ENCODE measurements at regions not wholly inside any gene's neighbourhood (a gene's known extent, or its start where the extent isn't known, plus 50 kb on each side); places are given as distances from the start of the nearest gene placed in this dataset.

- BruUV-seq (replicated peaks): no TSS peak
- no peak for TF ChIP-seq CBX3 (IDR thresholded peaks at IDR 0.05; ENCODE audit: low read depth)
- no peak for TF ChIP-seq CEBPB (IDR thresholded peaks at IDR 0.05; ENCODE audit: low read depth)
- no peak for TF ChIP-seq EGR1 (IDR thresholded peaks at IDR 0.05; ENCODE audit: low read depth)
- no peak for TF ChIP-seq MAX (IDR thresholded peaks at IDR 0.05)
- no peak for TF ChIP-seq ELF1 (IDR thresholded peaks at IDR 0.05; ENCODE audit: borderline replicate concordance, low read depth)
- no peak for TF ChIP-seq POLR2A (IDR thresholded peaks at IDR 0.05; ENCODE audit: borderline replicate concordance, extremely low read depth, insufficient read depth, insufficient read length)
- TF ChIP-seq, protein P1, sequence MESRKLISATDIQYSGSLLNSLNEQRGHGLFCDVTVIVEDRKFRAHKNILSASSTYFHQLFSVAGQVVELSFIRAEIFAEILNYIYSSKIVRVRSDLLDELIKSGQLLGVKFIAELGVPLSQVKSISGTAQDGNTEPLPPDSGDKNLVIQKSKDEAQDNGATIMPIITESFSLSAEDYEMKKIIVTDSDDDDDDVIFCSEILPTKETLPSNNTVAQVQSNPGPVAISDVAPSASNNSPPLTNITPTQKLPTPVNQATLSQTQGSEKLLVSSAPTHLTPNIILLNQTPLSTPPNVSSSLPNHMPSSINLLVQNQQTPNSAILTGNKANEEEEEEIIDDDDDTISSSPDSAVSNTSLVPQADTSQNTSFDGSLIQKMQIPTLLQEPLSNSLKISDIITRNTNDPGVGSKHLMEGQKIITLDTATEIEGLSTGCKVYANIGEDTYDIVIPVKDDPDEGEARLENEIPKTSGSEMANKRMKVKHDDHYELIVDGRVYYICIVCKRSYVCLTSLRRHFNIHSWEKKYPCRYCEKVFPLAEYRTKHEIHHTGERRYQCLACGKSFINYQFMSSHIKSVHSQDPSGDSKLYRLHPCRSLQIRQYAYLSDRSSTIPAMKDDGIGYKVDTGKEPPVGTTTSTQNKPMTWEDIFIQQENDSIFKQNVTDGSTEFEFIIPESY (IDR thresholded peaks at IDR 0.05; ENCODE audit: extremely low read depth, insufficient replicate concordance, low read length): no peak
- TF ChIP-seq ZNF274 (IDR thresholded peaks at IDR 0.05; ENCODE audit: low read depth, low read length): no peak
- TF ChIP-seq POLR2AphosphoS5 (IDR thresholded peaks at IDR 0.05; ENCODE audit: low read depth, low read length): no peak
- TF ChIP-seq SRF (IDR thresholded peaks at IDR 0.05; ENCODE audit: low read depth): no peak
Measured at GRCh38 chr16:5367951-5368350, 270.4 kb upstream of the EEF2KMT start.

More at GRCh38 chr16:5367951-5368350, 270.4 kb upstream of the EEF2KMT start:
- no peaks in the 10 kb centered on the region for H3K36me3 ChIP-seq (ENCODE audit: control insufficient read depth in 1 of 2, insufficient read depth in 2 of 2, low read length in 2 of 2)
- no peak overlapping the region for H3K4me3 ChIP-seq (replicated peaks in 1 of 2; ENCODE audit: low read depth in 1 of 2, low read length in 2 of 2)
- CTCF ChIA-PET: no interaction called here
- H3K9ac ChIP-seq (ENCODE audit: low read length): no peak overlapping the region
- H3K9me3 ChIP-seq (ENCODE audit: control insufficient read depth in 1 of 2, insufficient read depth in 1 of 2, low read depth in 1 of 2, low read length in 2 of 2): no peaks in the 10 kb centered on the region
- no peaks in the 10 kb centered on the region for H3K4me1 ChIP-seq (ENCODE audit: control insufficient read depth in 1 of 2, insufficient read depth in 2 of 2, low read length in 2 of 2)
- no peaks in the 10 kb centered on the region for H3K79me2 ChIP-seq (ENCODE audit: insufficient read depth, low read length)
- peaks cover 28% of the 10 kb centered on the region for H3K27me3 ChIP-seq (ENCODE audit: insufficient read depth, low read length)
- no peaks in the 10 kb centered on the region for H4K20me1 ChIP-seq (ENCODE audit: insufficient read depth)
- ATAC-seq: no peak
- H3K9me2 ChIP-seq (ENCODE audit: insufficient read depth): no peaks in the 10 kb centered on the region
- RAD21 ChIA-PET (ENCODE audit: low non-redundant PET in 1 of 2, low total read pairs in 2 of 2, uncharacterized antibody in 2 of 2, unreplicated experiment in 2 of 2): no interaction called here
- intact Hi-C loops (cut with micrococcal nuclease): no loop called here
- no peak overlapping the region for H3K4me2 ChIP-seq (ENCODE audit: low read length)
- H2AFZ ChIP-seq (ENCODE audit: low read depth, low read length, poor library complexity, severe bottlenecking): no peak overlapping the region
- DNase-seq (ENCODE audit: low read depth, low spot score): no peak
- POLR2A ChIA-PET: no interaction called here
- no peak overlapping the region for H3K27ac ChIP-seq (ENCODE audit: low read depth, low read length)
